GM23338 (cell line): ENCODE measurements at regions not wholly inside any gene's neighbourhood (a gene's known extent, or its start where the extent isn't known, plus 50 kb on each side); places are given as distances from the start of the nearest gene placed in this dataset.

Experiments used
- ATAC-seq: fragments of 200-7000 bp; cut with Tn5 transposase; 3 replicates; pipeline ENCODE4 v1.9.1; 2020
- DNase-seq: peaks from one replicate; pipeline ENCODE4 v3.0.0-alpha.2; 2015; ENCODE audit warnings: low spot score
- H2AFZ ChIP-seq: fragments of 200-600 bp; sonication (generic); 2 replicates; pipeline ENCODE4 v1.8.0; 2016; ENCODE audit warnings: antibody characterized with exemption, mild to moderate bottlenecking, moderate library complexity
- H3F3A ChIP-seq: fragments of 200-600 bp; sonication (generic); replicated peaks from 2 replicates; pipeline ENCODE4 v1.8.0; 2017; ENCODE audit warnings: antibody characterized with exemption, mixed run types, low read depth
- H3K27ac ChIP-seq: fragments of 200-600 bp; sonication (generic); 2 replicates; pipeline ENCODE4 v1.6.1; 2016; ENCODE audit warnings: low read depth
- H3K27me3 ChIP-seq: fragments of 200-600 bp; sonication (generic); 2 replicates; pipeline ENCODE4 v1.8.0; 2016; ENCODE audit warnings: mild to moderate bottlenecking, mixed run types, moderate library complexity; ENCODE audit not compliant: insufficient read depth
- H3K36me3 ChIP-seq: fragments of 200-600 bp; sonication (generic); 2 replicates; pipeline ENCODE4 v1.8.0; 2016; ENCODE audit warnings: mild to moderate bottlenecking; ENCODE audit not compliant: insufficient read depth
- H3K4me1 ChIP-seq: fragments of 200-600 bp; sonication (generic); 2 replicates; pipeline ENCODE4 v1.8.0; 2016; ENCODE audit warnings: mild to moderate bottlenecking, moderate library complexity; ENCODE audit not compliant: insufficient read depth
- H3K4me2 ChIP-seq: fragments of 200-600 bp; sonication (generic); 2 replicates; pipeline ENCODE4 v1.7.1; 2017; ENCODE audit warnings: mixed run types
- H3K4me3 ChIP-seq: fragments of 200-600 bp; sonication (generic); 2 replicates; pipeline ENCODE4 v1.6.1; 2016; ENCODE audit warnings: mixed run types
- H3K79me2 ChIP-seq: fragments of 200-600 bp; sonication (generic); replicated peaks from 2 replicates; pipeline ENCODE4 v1.8.0; 2017; ENCODE audit warnings: mild to moderate bottlenecking; ENCODE audit not compliant: insufficient read depth
- H3K9me2 ChIP-seq: fragments of 200-600 bp; sonication (generic); 2 replicates; pipeline ENCODE4 v1.8.0; 2017; ENCODE audit not compliant: insufficient read depth
- H4K20me1 ChIP-seq: fragments of 200-600 bp; sonication (generic); replicated peaks from 2 replicates; pipeline ENCODE4 v1.8.0; 2017; ENCODE audit warnings: mild to moderate bottlenecking; ENCODE audit not compliant: insufficient read depth
- H3K27ac Mint-ChIP-seq: 2 replicates; pipeline ENCODE4 v1.8.0; 2020; ENCODE audit warnings: inconsistent platforms, mild to moderate bottlenecking, moderate library complexity, mixed read lengths
- H3K27me3 Mint-ChIP-seq: 3 replicates; pipeline ENCODE4 v1.8.0; 2022; ENCODE audit warnings: low read depth, mild to moderate bottlenecking, moderate library complexity, mixed read lengths, inconsistent platforms; ENCODE audit not compliant: insufficient read depth, poor library complexity
- H3K36me3 Mint-ChIP-seq: 3 replicates; pipeline ENCODE4 v1.8.0; 2021; ENCODE audit warnings: low read depth, mild to moderate bottlenecking, inconsistent platforms, moderate library complexity, mixed read lengths
- H3K4me1 Mint-ChIP-seq: 3 replicates; pipeline ENCODE4 v1.8.0; 2020; ENCODE audit warnings: mild to moderate bottlenecking, inconsistent platforms, mixed read lengths
- H3K4me3 Mint-ChIP-seq: 3 replicates; pipeline ENCODE4 v1.8.0; 2021; ENCODE audit warnings: moderate library complexity, mild to moderate bottlenecking, inconsistent platforms, mixed read lengths
- H3K9me3 Mint-ChIP-seq: 3 replicates; pipeline ENCODE4 v1.8.0; 2020; ENCODE audit warnings: moderate library complexity, mild to moderate bottlenecking, inconsistent platforms, mixed read lengths
- CREB1 ChIP-seq: fragments of 250-450 bp; sonication (Bioruptor Pico); IDR thresholded peaks from 2 replicates; pipeline ENCODE4 v1.5.0; 2020; ENCODE audit warnings: low read depth, mild to moderate bottlenecking, moderate library complexity
- CTCF ChIP-seq, 2 experiments: fragments of 200-600 bp in 1 of 2; sonication (generic) in 1 of 2; conservative IDR thresholded peaks; 2 replicates each; pipeline versions ENCODE4 v1.5.1 to v1.6.1; 2016 to 2017; ENCODE audit warnings: antibody characterized with exemption in 2 of 2, low read depth in 2 of 2, mild to moderate bottlenecking in 2 of 2, moderate library complexity in 1 of 2
- ETS1 ChIP-seq: IDR thresholded peaks from 2 replicates; pipeline ENCODE4 v1.6.1; 2016; ENCODE audit warnings: antibody characterized with exemption
- EZH2phosphoT487 ChIP-seq: fragments of 200-600 bp; sonication (generic); IDR thresholded peaks from one replicate; pipeline ENCODE4 v1.8.1; 2018; ENCODE audit warnings: antibody characterized with exemption; ENCODE audit not compliant: unreplicated experiment
- NANOG ChIP-seq: IDR thresholded peaks from 2 replicates; pipeline ENCODE4 v1.6.1; 2016; ENCODE audit warnings: antibody characterized with exemption, borderline replicate concordance
- POLR2AphosphoS5 ChIP-seq: IDR thresholded peaks from 2 replicates; pipeline ENCODE4 v1.6.1; 2016; ENCODE audit warnings: antibody characterized with exemption, low read depth
- REST ChIP-seq: IDR thresholded peaks from one replicate; pipeline ENCODE4 v1.6.1; 2018; ENCODE audit warnings: antibody characterized with exemption; ENCODE audit not compliant: unreplicated experiment
- STAT1 ChIP-seq: IDR thresholded peaks from one replicate; pipeline ENCODE4 v1.6.1; 2016; ENCODE audit warnings: antibody characterized with exemption; ENCODE audit not compliant: unreplicated experiment
- ZNF331 ChIP-seq: fragments of 250-450 bp; sonication (Bioruptor Pico); IDR thresholded peaks from 2 replicates; pipeline ENCODE4 v1.5.0; 2020; ENCODE audit warnings: low read depth, mild to moderate bottlenecking, moderate library complexity

DNA sequence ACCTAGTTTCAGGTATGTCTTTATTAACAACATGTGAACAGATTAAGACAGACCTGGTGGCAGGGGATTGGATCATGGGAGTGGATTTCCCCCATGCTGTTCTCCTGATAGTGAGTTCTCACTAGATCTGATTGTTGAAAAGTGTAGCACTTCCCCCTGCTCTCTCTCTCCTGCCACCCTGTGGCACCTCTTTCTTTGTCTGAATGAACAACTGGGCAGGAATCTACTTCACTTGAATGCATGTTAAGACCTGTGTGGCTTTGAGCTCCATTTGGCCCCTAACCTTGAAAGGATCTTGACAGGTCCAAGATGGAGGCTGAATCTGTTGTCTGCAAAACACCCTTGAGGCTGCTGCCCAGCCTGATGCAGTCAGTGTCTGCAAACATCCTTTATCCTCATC is 194.4 kb downstream of the RNF144A start:
- no peaks in the 10 kb centered on the region for H3K36me3 ChIP-seq
- no peaks in the 10 kb centered on the region for H3K27me3 ChIP-seq
- Mint-ChIP-seq H3K36me3 (peaks cover 3% of the 10 kb centered on the region; the same call in 2 of the 3 replicates), H3K27me3 (peaks cover 3% of the 10 kb centered on the region), H3K4me1 (peaks cover 6% of the 10 kb centered on the region), H3K9me3 (peaks cover 11% of the 10 kb centered on the region; the same call in 2 of the 3 replicates), H3K4me3 (no peak overlapping the region), H3K27ac (no peak overlapping the region)
- H3K4me2 ChIP-seq, result no peak overlapping the region
- H3K4me3 ChIP-seq, result no peak overlapping the region
- no peak for DNase-seq
- 0 out of 2 replicates have a peak, but pooled peaks cover 6% of the 10 kb centered on the region for H3K4me1 ChIP-seq
- H4K20me1 ChIP-seq, result no peaks in the 10 kb centered on the region
- H3K79me2 ChIP-seq, result no peaks in the 10 kb centered on the region
- no peak for ATAC-seq
- no peaks in the 10 kb centered on the region for H3F3A ChIP-seq
- H3K9me2 ChIP-seq, result peaks cover 5% of the 10 kb centered on the region; the same call in 1 of the 2 replicates
- no peak overlapping the region for H2AFZ ChIP-seq
- TF ChIP-seq NANOG (no peak), CTCF (conservative IDR thresholded peaks at IDR 0.05; ENCODE audit: low read depth in 2 of 2) (peak; percentile 17 to 36; a peak in 3 of 4 replicates), CREB1 (CRISPR knock-in tag) (no peak)
- no peak overlapping the region for H3K27ac ChIP-seq

GRCh38 chr2:7115364-7115763 is 198.2 kb downstream of the RNF144A start:
- H2AFZ ChIP-seq, result no peak overlapping the region
- no peaks in the 10 kb centered on the region; the same call in 1 of the 2 replicates for H3K9me2 ChIP-seq
- Mint-ChIP-seq H3K36me3 (peaks cover 3% of the 10 kb centered on the region; the same call in 2 of the 3 replicates), H3K27ac (no peak overlapping the region), H3K27me3 (peaks cover 3% of the 10 kb centered on the region), H3K4me3 (no peak overlapping the region), H3K4me1 (peaks cover 6% of the 10 kb centered on the region), H3K9me3 (peaks cover 11% of the 10 kb centered on the region; the same call in 2 of the 3 replicates)
- H3K79me2 ChIP-seq, result no peaks in the 10 kb centered on the region
- ATAC-seq (no peak), DNase-seq (no peak)
- H3K27ac ChIP-seq, result no peak overlapping the region
- H3K36me3 ChIP-seq, result no peaks in the 10 kb centered on the region
- H3K4me2 ChIP-seq, result no peak overlapping the region
- no peaks in the 10 kb centered on the region for H3F3A ChIP-seq
- 0 out of 2 replicates have a peak, but pooled peaks cover under 1% of the 10 kb centered on the region for H3K4me1 ChIP-seq
- H4K20me1 ChIP-seq, result no peaks in the 10 kb centered on the region
- no peak overlapping the region for H3K4me3 ChIP-seq
- no peaks in the 10 kb centered on the region for H3K27me3 ChIP-seq
- no peak for TF ChIP-seq CREB1 (CRISPR knock-in tag)
- TF ChIP-seq EZH2phosphoT487, result no peak
- TF ChIP-seq ZNF331, result no peak
- no peak for TF ChIP-seq CTCF (conservative IDR thresholded peaks at IDR 0.05; ENCODE audit: low read depth in 2 of 2)
- no peak for TF ChIP-seq ETS1
- no peak for TF ChIP-seq REST
- TF ChIP-seq POLR2AphosphoS5, result no peak
- TF ChIP-seq STAT1, result no peak
